HG03460 (cell line): ENCODE measurements at regions not wholly inside any gene's neighbourhood (a gene's known extent, or its start where the extent isn't known, plus 50 kb on each side); places are given as distances from the start of the nearest gene placed in this dataset.
"Not testable (repeated sequence)": the region's sequence is repeated elsewhere in the genome, so short reads cannot be mapped to it uniquely, and the experiment has no call there.

Experiments used
- ATAC-seq: cut with Tn5 transposase; IDR thresholded peaks from one replicate; pipeline ENCODE4 v1.9.1; 2021; ENCODE audit not compliant: unreplicated experiment

GRCh38 chr9:85792057-85792456, 50.3 kb upstream of the AGTPBP1 start:
- not testable (repeated sequence) for ATAC-seq

- ATAC-seq, result not testable (repeated sequence)
Observed at GRCh38 chr9:85802978-85803695, 61.4 kb upstream of the AGTPBP1 start.

GRCh38 chr9:85804847-85805133, 63.0 kb upstream of the AGTPBP1 start:
- ATAC-seq, result not testable (repeated sequence)

- ATAC-seq, result peak; percentile 77
Observed at GRCh38 chr9:85805134-85806005, 63.6 kb upstream of the AGTPBP1 start.

- ATAC-seq, result not testable (repeated sequence)
Observed at GRCh38 chr9:85808329-85808728, 66.6 kb upstream of the AGTPBP1 start.

GRCh38 chr9:85813388-85813787, 71.6 kb upstream of the AGTPBP1 start:
- not testable (repeated sequence) for ATAC-seq

- not testable (repeated sequence) for ATAC-seq
Observed at GRCh38 chr9:85814800-85815199, 73.0 kb upstream of the AGTPBP1 start.

- ATAC-seq, result not testable (repeated sequence)
Observed at GRCh38 chr9:85818971-85819370, 77.2 kb upstream of the AGTPBP1 start.

- not testable (repeated sequence) for ATAC-seq
Observed at GRCh38 chr9:85820598-85820997, 78.8 kb upstream of the AGTPBP1 start.

- ATAC-seq, result not testable (repeated sequence)
Observed at GRCh38 chr9:85824949-85825348, 83.2 kb upstream of the AGTPBP1 start.

GRCh38 chr9:85834591-85834990, 92.8 kb upstream of the AGTPBP1 start:
- ATAC-seq, result not testable (repeated sequence)

GRCh38 chr9:85843949-85844348, 97.0 kb upstream of the NAA35 start:
- not testable (repeated sequence) for ATAC-seq

GRCh38 chr9:85847782-85848181, 93.2 kb upstream of the NAA35 start:
- ATAC-seq, result not testable (repeated sequence)

GRCh38 chr9:85858056-85858750, 82.7 kb upstream of the NAA35 start:
- no peak for ATAC-seq

GRCh38 chr9:85859765-85860164, 81.2 kb upstream of the NAA35 start:
- ATAC-seq, result no peak

GRCh38 chr9:85861882-85862281, 79.1 kb upstream of the NAA35 start:
- ATAC-seq, result not testable (repeated sequence)

- no peak for ATAC-seq
Observed at GRCh38 chr9:85863875-85864274, 77.1 kb upstream of the NAA35 start.

GRCh38 chr9:85871008-85871407, 69.9 kb upstream of the NAA35 start:
- ATAC-seq, result no peak

GRCh38 chr9:85871683-85872082, 69.3 kb upstream of the NAA35 start:
- not testable (repeated sequence) for ATAC-seq

GRCh38 chr9:85872463-85872862, 68.5 kb upstream of the NAA35 start:
- ATAC-seq, result no peak

- ATAC-seq, result no peak
Observed at GRCh38 chr9:85876628-85877027, 64.3 kb upstream of the NAA35 start.
